ENCODE measurements at regions not wholly inside any gene's neighbourhood (a gene's known extent, or its start where the extent isn't known, plus 50 kb on each side); places are given as distances from the start of the nearest gene placed in this dataset.
"Not testable (repeated sequence)": the region's sequence is repeated elsewhere in the genome, so short reads cannot be mapped to it uniquely, and the experiment has no call there.

- Histone ChIP-seq H3K4me1 (ENCODE audit: control insufficient read depth in 2 of 3, insufficient read depth in 2 of 3, low read depth in 1 of 3, low read length in 3 of 3) (no peaks in the 10 kb centered on the region), H3K4me3 (ENCODE audit: low read length in 3 of 3) (no peak overlapping the region), H3K9ac (ENCODE audit: low read length in 3 of 3) (no peak overlapping the region), H3K9me3 (ENCODE audit: control insufficient read depth in 2 of 3, insufficient read depth in 1 of 3, low read length in 3 of 3) (no peaks in the 10 kb centered on the region), H3K27me3 (ENCODE audit: control insufficient read depth, insufficient read depth, low read length) (no peaks in the 10 kb centered on the region), H3K27ac (ENCODE audit: low read depth in 2 of 2, low read length in 2 of 2) (no peak overlapping the region), H3K36me3 (ENCODE audit: control insufficient read depth in 2 of 3, insufficient read depth in 3 of 3, low read length in 3 of 3) (no peaks in the 10 kb centered on the region)
- intact Hi-C loops (cut with DNase I): no loop called here
- TF ChIP-seq CTCF (IDR thresholded peaks at IDR 0.05; ENCODE audit: borderline replicate concordance, extremely low read depth, insufficient read depth): no peak
- DNase-seq (peak in 1 of 5 donors; percentile 43), FAIRE-seq (no peak)
Observed at GRCh38 chr3:118802325-118803095, 232.1 kb downstream of the IGSF11 start.

- intact Hi-C loops (cut with DNase I): no loop called here
- no peak for TF ChIP-seq CTCF (IDR thresholded peaks at IDR 0.05; ENCODE audit: borderline replicate concordance, extremely low read depth, insufficient read depth)
- no peak overlapping the region for H3K4me3 ChIP-seq (ENCODE audit: low read length in 3 of 3)
- no peaks in the 10 kb centered on the region for H3K27me3 ChIP-seq (ENCODE audit: control insufficient read depth, insufficient read depth, low read length)
- no peak overlapping the region for H3K9ac ChIP-seq (ENCODE audit: low read length in 3 of 3)
- no peaks in the 10 kb centered on the region for H3K36me3 ChIP-seq (ENCODE audit: control insufficient read depth in 2 of 3, insufficient read depth in 3 of 3, low read length in 3 of 3)
- no peaks in the 10 kb centered on the region for H3K4me1 ChIP-seq (ENCODE audit: control insufficient read depth in 2 of 3, insufficient read depth in 2 of 3, low read depth in 1 of 3, low read length in 3 of 3)
- FAIRE-seq (no peak), DNase-seq (no peak)
- H3K9me3 ChIP-seq (ENCODE audit: control insufficient read depth in 2 of 3, insufficient read depth in 1 of 3, low read length in 3 of 3): no peaks in the 10 kb centered on the region
- H3K27ac ChIP-seq (ENCODE audit: low read depth in 2 of 2, low read length in 2 of 2): no peak overlapping the region
Observed at GRCh38 chr3:118803096-118803476, 231.6 kb downstream of the IGSF11 start.

GRCh38 chr3:118805007-118805406, 229.6 kb downstream of the IGSF11 start:
- Histone ChIP-seq H3K27me3 (ENCODE audit: control insufficient read depth, insufficient read depth, low read length) (no peaks in the 10 kb centered on the region), H3K4me1 (ENCODE audit: control insufficient read depth in 2 of 3, insufficient read depth in 2 of 3, low read depth in 1 of 3, low read length in 3 of 3) (no peaks in the 10 kb centered on the region), H3K4me3 (ENCODE audit: low read length in 3 of 3) (no peak overlapping the region), H3K36me3 (ENCODE audit: control insufficient read depth in 2 of 3, insufficient read depth in 3 of 3, low read length in 3 of 3) (no peaks in the 10 kb centered on the region), H3K9me3 (ENCODE audit: control insufficient read depth in 2 of 3, insufficient read depth in 1 of 3, low read length in 3 of 3) (no peaks in the 10 kb centered on the region), H3K9ac (ENCODE audit: low read length in 3 of 3) (no peak overlapping the region), H3K27ac (ENCODE audit: low read depth in 2 of 2, low read length in 2 of 2) (no peak overlapping the region)
- FAIRE-seq (no peak), DNase-seq (peak in 3 of 5 donors; percentile 10 to 68 (median 40))
- intact Hi-C loops (cut with DNase I): no loop called here
- TF ChIP-seq CTCF (IDR thresholded peaks at IDR 0.05; ENCODE audit: borderline replicate concordance, extremely low read depth, insufficient read depth): no peak

GRCh38 chr3:118806423-118806822, 228.2 kb downstream of the IGSF11 start:
- DNase-seq (no peak), FAIRE-seq (no peak)
- no peaks in the 10 kb centered on the region for H3K4me1 ChIP-seq (ENCODE audit: control insufficient read depth in 2 of 3, insufficient read depth in 2 of 3, low read depth in 1 of 3, low read length in 3 of 3)
- no peak for TF ChIP-seq CTCF (IDR thresholded peaks at IDR 0.05; ENCODE audit: borderline replicate concordance, extremely low read depth, insufficient read depth)
- intact Hi-C loops (cut with DNase I): no loop called here
- no peaks in the 10 kb centered on the region for H3K36me3 ChIP-seq (ENCODE audit: control insufficient read depth in 2 of 3, insufficient read depth in 3 of 3, low read length in 3 of 3)
- H3K9me3 ChIP-seq (ENCODE audit: control insufficient read depth in 2 of 3, insufficient read depth in 1 of 3, low read length in 3 of 3): no peaks in the 10 kb centered on the region
- no peak overlapping the region for H3K9ac ChIP-seq (ENCODE audit: low read length in 3 of 3)
- H3K27me3 ChIP-seq (ENCODE audit: control insufficient read depth, insufficient read depth, low read length): no peaks in the 10 kb centered on the region
- no peak overlapping the region for H3K27ac ChIP-seq (ENCODE audit: low read depth in 2 of 2, low read length in 2 of 2)
- no peak overlapping the region for H3K4me3 ChIP-seq (ENCODE audit: low read length in 3 of 3)

- intact Hi-C loops (cut with DNase I); H3K4me3 ChIP-seq (ENCODE audit: low read length in 3 of 3); H3K9ac ChIP-seq (ENCODE audit: low read length in 3 of 3); DNase-seq; H3K27me3 ChIP-seq (ENCODE audit: control insufficient read depth, insufficient read depth, low read length); FAIRE-seq; H3K27ac ChIP-seq (ENCODE audit: low read depth in 2 of 2, low read length in 2 of 2); H3K36me3 ChIP-seq (ENCODE audit: control insufficient read depth in 2 of 3, insufficient read depth in 3 of 3, low read length in 3 of 3); H3K9me3 ChIP-seq (ENCODE audit: control insufficient read depth in 2 of 3, insufficient read depth in 1 of 3, low read length in 3 of 3); H3K4me1 ChIP-seq (ENCODE audit: control insufficient read depth in 2 of 3, insufficient read depth in 2 of 3, low read depth in 1 of 3, low read length in 3 of 3): not testable (repeated sequence)
Observed at GRCh38 chr3:118807349-118807748, 227.3 kb downstream of the IGSF11 start.

Measured in kidney (tissue), 13 donors.